ENCODE measurements at regions not wholly inside any gene's neighbourhood (a gene's known extent, or its start where the extent isn't known, plus 50 kb on each side); places are given as distances from the start of the nearest gene placed in this dataset.

GRCh38 chr9:135267191-135267809, 179.8 kb downstream of the OLFM1 start:
- TF ChIP-seq POLR2AphosphoS5 (IDR thresholded peaks at IDR 0.05; ENCODE audit: low read depth, low read length) (no peak), TAF1 (IDR thresholded peaks at IDR 0.05; ENCODE audit: borderline replicate concordance, insufficient read depth, low read length) (no peak), SIN3A (IDR thresholded peaks at IDR 0.05; ENCODE audit: borderline replicate concordance, insufficient read depth, low read length) (no peak), FOXP2 (optimal IDR thresholded peaks at IDR 0.05; ENCODE audit: borderline replicate concordance, extremely low read depth, extremely low read length, insufficient read depth) (no peak)
- TF ChIP-seq, protein P1, sequence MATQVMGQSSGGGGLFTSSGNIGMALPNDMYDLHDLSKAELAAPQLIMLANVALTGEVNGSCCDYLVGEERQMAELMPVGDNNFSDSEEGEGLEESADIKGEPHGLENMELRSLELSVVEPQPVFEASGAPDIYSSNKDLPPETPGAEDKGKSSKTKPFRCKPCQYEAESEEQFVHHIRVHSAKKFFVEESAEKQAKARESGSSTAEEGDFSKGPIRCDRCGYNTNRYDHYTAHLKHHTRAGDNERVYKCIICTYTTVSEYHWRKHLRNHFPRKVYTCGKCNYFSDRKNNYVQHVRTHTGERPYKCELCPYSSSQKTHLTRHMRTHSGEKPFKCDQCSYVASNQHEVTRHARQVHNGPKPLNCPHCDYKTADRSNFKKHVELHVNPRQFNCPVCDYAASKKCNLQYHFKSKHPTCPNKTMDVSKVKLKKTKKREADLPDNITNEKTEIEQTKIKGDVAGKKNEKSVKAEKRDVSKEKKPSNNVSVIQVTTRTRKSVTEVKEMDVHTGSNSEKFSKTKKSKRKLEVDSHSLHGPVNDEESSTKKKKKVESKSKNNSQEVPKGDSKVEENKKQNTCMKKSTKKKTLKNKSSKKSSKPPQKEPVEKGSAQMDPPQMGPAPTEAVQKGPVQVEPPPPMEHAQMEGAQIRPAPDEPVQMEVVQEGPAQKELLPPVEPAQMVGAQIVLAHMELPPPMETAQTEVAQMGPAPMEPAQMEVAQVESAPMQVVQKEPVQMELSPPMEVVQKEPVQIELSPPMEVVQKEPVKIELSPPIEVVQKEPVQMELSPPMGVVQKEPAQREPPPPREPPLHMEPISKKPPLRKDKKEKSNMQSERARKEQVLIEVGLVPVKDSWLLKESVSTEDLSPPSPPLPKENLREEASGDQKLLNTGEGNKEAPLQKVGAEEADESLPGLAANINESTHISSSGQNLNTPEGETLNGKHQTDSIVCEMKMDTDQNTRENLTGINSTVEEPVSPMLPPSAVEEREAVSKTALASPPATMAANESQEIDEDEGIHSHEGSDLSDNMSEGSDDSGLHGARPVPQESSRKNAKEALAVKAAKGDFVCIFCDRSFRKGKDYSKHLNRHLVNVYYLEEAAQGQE (IDR thresholded peaks at IDR 0.05; ENCODE audit: insufficient read depth in 1 of 2, low read depth in 2 of 2, low read length in 2 of 2) = no peak

DNA sequence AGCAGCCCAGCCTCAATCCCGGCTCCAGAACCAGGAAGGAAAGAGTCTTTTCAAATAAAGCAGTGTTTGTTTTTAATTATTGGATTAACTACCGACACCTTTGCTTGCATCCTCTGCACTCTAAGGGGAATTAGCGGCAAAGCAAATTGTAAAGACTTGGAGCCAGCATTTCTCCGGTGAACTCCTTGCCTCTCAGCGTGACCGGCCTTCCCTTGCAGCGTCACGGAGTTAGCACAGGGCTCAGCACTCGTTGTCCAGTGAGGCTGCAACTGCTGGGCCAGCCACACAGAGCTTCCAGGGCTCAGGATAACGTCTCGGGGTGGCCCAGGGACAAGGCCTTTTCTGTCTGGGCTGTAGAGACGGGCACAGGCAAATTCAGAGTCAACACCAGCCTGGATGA, 180.6 kb downstream of the OLFM1 start:
- TF ChIP-seq TAF1 (IDR thresholded peaks at IDR 0.05; ENCODE audit: borderline replicate concordance, insufficient read depth, low read length) (no peak), FOXP2 (optimal IDR thresholded peaks at IDR 0.05; ENCODE audit: borderline replicate concordance, extremely low read depth, extremely low read length, insufficient read depth) (no peak), POLR2AphosphoS5 (IDR thresholded peaks at IDR 0.05; ENCODE audit: low read depth, low read length) (no peak)

DNA sequence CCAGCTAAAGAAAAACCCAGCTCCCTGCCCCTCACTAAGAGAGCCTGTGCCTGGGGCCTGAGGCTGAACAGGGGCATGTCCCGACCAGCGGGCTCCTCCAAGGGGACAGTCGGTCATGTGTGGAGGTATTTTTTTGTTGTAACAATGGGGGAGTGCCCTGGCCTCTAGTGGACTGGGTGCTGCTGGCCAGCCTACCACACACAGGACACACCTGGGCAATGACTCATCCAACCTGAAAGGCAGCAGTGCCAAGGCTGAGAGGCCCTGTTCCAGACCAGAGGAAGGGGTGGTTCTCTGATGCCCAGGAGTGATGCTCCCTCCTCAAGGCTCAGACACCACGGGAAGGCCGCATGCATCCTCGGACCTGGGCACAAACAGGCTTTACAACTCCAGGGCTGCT, 181.5 kb downstream of the OLFM1 start:
- TF ChIP-seq TAF1 (IDR thresholded peaks at IDR 0.05; ENCODE audit: borderline replicate concordance, insufficient read depth, low read length) (no peak), FOXP2 (optimal IDR thresholded peaks at IDR 0.05; ENCODE audit: borderline replicate concordance, extremely low read depth, extremely low read length, insufficient read depth) (no peak), SIN3A (IDR thresholded peaks at IDR 0.05; ENCODE audit: borderline replicate concordance, insufficient read depth, low read length) (no peak), POLR2AphosphoS5 (IDR thresholded peaks at IDR 0.05; ENCODE audit: low read depth, low read length) (no peak)
- TF ChIP-seq, protein P1 (IDR thresholded peaks at IDR 0.05; ENCODE audit: insufficient read depth in 1 of 2, low read depth in 2 of 2, low read length in 2 of 2) = no peak

DNA sequence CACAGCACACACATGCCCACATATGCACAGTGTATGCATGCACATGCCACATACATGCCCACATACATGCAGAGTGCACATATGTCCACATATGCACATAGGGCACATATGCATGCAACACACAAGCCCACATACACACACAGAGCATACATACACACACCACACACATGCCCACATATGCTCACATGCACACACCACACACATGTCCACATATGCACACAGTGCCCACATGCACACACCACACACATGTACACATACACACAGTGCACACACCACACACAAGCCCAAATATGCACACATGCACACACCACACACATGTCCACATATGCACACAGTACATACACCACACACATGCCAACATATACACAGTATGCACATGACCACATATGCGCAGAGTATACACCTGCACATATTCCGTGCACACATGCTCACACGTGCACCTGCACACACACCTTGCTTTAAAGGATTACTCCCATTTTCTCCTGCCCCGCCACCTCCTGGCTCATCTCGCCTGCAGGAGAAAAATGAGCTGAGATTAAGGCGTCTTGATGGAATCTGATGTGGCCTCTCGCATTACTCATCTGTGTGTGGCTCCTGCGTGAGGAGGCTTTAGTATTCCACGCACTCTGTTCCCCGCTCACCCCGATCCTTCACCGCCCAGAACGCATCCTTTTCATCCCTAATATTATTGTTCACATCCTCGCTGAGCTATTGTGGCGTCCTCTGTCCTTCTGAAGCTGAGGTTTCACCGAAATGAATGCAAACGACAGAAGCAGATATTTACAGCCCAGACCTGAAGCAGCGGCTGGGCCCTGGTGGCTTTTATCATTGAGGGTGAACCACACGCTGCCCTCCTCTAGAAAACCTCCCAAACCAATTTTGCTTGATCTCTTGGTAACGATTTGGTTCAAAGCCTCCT, 182.7 kb downstream of the OLFM1 start:
- no peak for TF ChIP-seq FOXP2 (optimal IDR thresholded peaks at IDR 0.05; ENCODE audit: borderline replicate concordance, extremely low read depth, extremely low read length, insufficient read depth)
- TF ChIP-seq SIN3A (IDR thresholded peaks at IDR 0.05; ENCODE audit: borderline replicate concordance, insufficient read depth, low read length) = no peak
- no peak for TF ChIP-seq POLR2AphosphoS5 (IDR thresholded peaks at IDR 0.05; ENCODE audit: low read depth, low read length)
- no peak for TF ChIP-seq TAF1 (IDR thresholded peaks at IDR 0.05; ENCODE audit: borderline replicate concordance, insufficient read depth, low read length)
- TF ChIP-seq, protein P1 (IDR thresholded peaks at IDR 0.05; ENCODE audit: insufficient read depth in 1 of 2, low read depth in 2 of 2, low read length in 2 of 2) = no peak

DNA sequence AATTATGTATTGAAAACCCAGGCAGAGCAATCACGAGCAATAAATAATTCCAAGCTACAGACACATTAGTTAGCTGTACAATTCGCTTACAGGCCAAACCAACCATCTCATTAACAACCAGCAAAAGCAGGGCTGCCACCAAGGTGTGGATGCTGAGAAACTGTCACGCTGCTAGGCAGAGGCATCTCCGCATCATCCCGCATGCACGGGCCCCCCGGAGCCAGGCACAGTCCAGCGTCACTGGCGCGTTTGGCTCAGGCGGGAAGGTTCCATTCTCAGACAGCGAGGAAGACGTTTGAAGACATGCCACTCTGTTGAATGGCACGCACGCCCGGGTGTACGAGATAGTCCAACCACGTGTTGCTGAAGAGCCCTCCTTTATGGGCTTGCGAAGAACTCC, 184.0 kb downstream of the OLFM1 start:
- no peak for TF ChIP-seq POLR2AphosphoS5 (IDR thresholded peaks at IDR 0.05; ENCODE audit: low read depth, low read length)
- no peak for TF ChIP-seq SIN3A (IDR thresholded peaks at IDR 0.05; ENCODE audit: borderline replicate concordance, insufficient read depth, low read length)
- no peak for TF ChIP-seq FOXP2 (optimal IDR thresholded peaks at IDR 0.05; ENCODE audit: borderline replicate concordance, extremely low read depth, extremely low read length, insufficient read depth)
- no peak for TF ChIP-seq TAF1 (IDR thresholded peaks at IDR 0.05; ENCODE audit: borderline replicate concordance, insufficient read depth, low read length)
- TF ChIP-seq, protein P1 (IDR thresholded peaks at IDR 0.05; ENCODE audit: insufficient read depth in 1 of 2, low read depth in 2 of 2, low read length in 2 of 2) = no peak
